ENCODE measurements at regions not wholly inside any gene's neighbourhood (a gene's known extent, or its start where the extent isn't known, plus 50 kb on each side); places are given as distances from the start of the nearest gene placed in this dataset.

DNA sequence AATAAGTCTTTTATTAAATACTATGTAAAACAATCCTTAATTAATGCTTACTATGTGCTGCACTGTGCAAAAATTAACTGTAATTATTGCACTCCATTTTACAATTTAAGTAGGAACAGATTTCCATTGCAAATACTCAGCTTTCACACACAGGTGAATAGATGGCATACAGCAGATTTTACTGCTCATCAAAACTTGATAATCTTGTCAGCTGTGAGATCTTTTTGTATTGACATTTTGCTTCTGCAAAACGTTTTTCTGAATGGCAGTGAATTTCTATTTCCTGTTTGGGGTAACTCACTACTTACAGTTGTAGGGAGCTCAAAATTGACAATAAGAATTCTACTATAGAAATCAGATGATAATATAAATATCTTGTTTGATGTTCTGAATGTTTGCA, 220.0 kb upstream of the MAGI2 start:
- Histone ChIP-seq H3K36me3 (no peaks in the 10 kb centered on the region), H3K4me1 (no peaks in the 10 kb centered on the region), H3K27me3 (no peaks in the 10 kb centered on the region), H3K4me3 (no peak overlapping the region), H3K27ac (no peak overlapping the region), H3K9me3 (no peaks in the 10 kb centered on the region)
- DNase-seq: no peak
- TF ChIP-seq, protein P1, sequence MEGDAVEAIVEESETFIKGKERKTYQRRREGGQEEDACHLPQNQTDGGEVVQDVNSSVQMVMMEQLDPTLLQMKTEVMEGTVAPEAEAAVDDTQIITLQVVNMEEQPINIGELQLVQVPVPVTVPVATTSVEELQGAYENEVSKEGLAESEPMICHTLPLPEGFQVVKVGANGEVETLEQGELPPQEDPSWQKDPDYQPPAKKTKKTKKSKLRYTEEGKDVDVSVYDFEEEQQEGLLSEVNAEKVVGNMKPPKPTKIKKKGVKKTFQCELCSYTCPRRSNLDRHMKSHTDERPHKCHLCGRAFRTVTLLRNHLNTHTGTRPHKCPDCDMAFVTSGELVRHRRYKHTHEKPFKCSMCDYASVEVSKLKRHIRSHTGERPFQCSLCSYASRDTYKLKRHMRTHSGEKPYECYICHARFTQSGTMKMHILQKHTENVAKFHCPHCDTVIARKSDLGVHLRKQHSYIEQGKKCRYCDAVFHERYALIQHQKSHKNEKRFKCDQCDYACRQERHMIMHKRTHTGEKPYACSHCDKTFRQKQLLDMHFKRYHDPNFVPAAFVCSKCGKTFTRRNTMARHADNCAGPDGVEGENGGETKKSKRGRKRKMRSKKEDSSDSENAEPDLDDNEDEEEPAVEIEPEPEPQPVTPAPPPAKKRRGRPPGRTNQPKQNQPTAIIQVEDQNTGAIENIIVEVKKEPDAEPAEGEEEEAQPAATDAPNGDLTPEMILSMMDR (IDR thresholded peaks at IDR 0.05): no peak
- intact Hi-C loops (cut with DNase I; ENCODE audit: low total_unique reads): no loop called here

DNA sequence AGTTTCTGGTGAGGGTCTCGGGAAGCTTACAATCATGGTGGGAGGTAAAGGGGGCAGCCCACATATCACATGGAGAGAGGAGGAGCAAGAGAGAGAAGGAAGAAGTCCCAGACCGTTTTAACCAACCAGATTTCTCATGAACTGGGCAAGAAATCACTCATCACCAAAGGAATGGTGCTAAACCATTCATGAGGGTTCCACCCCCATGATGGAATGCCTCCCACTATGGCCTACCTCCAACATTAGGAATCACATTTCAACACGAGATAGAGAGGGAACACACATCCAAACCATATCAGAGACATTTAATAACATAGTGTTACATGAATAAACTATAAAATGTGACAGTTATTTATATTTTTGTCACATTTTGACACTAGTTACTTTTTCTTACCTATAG, 214.8 kb upstream of the MAGI2 start:
- TF ChIP-seq, protein P1 (IDR thresholded peaks at IDR 0.05): no peak
- H3K36me3 ChIP-seq: no peaks in the 10 kb centered on the region
- no peak for DNase-seq
- no peaks in the 10 kb centered on the region for H3K4me1 ChIP-seq
- H3K9me3 ChIP-seq: no peaks in the 10 kb centered on the region
- intact Hi-C loops (cut with DNase I; ENCODE audit: low total_unique reads): no loop called here
- no peak overlapping the region for H3K4me3 ChIP-seq
- H3K27ac ChIP-seq: no peak overlapping the region
- no peaks in the 10 kb centered on the region for H3K27me3 ChIP-seq

DNA sequence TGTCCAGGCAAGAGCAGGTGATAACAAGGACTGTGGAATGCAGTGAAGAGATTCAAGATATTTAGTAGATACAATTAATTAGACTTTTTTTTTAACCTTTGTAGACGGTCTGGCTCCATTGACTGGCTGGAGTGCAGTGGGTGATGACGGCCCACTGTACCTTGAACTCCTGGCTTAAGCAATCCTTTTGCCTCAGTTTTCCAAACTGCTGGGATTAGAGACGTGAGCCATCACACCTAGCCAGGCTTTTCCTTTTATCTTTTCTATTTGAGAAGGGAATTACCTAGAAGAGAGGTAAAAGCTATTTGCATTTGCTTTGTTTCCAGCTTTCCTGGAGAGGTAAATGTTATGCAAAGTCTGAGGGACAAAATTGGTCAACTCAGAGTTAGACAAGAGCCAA, 213.0 kb upstream of the MAGI2 start:
- intact Hi-C loops (cut with DNase I; ENCODE audit: low total_unique reads): no loop called here
- no peak overlapping the region for H3K27ac ChIP-seq
- H3K36me3 ChIP-seq: no peaks in the 10 kb centered on the region
- H3K4me3 ChIP-seq: no peak overlapping the region
- no peaks in the 10 kb centered on the region for H3K9me3 ChIP-seq
- DNase-seq: no peak
- no peaks in the 10 kb centered on the region for H3K4me1 ChIP-seq
- H3K27me3 ChIP-seq: no peaks in the 10 kb centered on the region
- TF ChIP-seq, protein P1 (IDR thresholded peaks at IDR 0.05): no peak

DNA sequence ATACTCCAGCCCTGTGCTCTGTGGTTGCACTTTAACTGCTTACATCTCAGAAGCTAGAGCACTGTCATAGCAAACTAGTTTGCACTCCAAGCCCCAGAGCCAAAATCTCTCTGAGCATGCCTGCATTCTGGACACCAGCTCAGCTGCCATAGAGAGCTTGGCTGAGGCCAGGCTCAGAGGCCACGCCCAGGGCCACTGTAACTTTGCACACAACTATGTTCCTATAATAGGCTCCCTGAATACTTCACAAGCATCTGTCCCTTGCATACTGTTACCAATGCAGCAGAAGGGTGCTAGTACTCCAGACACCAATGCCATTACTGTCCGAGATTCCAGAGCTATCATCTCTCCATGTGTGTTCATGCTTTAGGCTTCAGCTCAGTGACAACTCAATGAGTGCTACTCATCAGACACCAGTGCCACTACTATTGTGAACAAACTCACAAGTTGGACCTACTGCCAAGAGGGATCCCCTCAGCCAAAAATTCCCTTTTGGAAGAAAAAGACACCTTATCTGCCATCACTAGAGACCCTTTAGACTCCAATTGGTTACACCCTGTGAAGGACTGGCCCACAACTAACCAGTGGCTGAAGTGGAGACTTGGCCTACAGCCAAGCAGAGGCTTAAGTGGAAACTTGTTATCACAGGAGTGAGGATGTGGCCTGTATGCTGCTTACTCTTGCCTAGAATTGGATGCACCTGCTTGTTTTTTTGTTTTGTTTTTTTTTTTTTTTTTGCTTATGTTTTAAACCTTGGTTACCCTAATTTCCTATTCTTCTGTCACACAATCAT, 211.6 kb upstream of the MAGI2 start:
- no peak for DNase-seq
- intact Hi-C loops (cut with DNase I; ENCODE audit: low total_unique reads): no loop called here
- Histone ChIP-seq H3K36me3 (no peaks in the 10 kb centered on the region), H3K4me1 (no peaks in the 10 kb centered on the region), H3K27ac (no peak overlapping the region), H3K4me3 (no peak overlapping the region), H3K9me3 (no peaks in the 10 kb centered on the region), H3K27me3 (no peaks in the 10 kb centered on the region)
- TF ChIP-seq, protein P1 (IDR thresholded peaks at IDR 0.05): no peak

DNA sequence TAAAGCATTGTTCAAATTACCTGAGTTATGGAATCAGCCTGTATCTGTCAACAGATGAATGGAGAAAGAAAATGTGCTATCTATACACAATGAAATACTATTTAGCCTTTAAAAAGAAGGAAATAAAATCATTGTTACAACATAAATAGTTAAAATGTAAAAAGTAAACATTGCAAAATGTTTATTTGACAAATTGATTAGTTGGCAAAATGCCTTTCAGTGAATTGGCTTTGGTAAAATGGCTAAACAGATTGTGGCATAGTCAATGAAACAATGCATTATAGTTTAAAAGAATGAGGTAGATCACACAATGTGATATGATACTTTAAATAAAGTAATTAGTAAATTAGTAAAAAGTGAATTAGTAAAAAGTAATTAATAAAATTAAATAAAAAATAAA, 204.8 kb upstream of the MAGI2 start:
- Histone ChIP-seq H3K4me3 (no peak overlapping the region), H3K9me3 (no peaks in the 10 kb centered on the region), H3K4me1 (no peaks in the 10 kb centered on the region), H3K27ac (no peak overlapping the region), H3K36me3 (no peaks in the 10 kb centered on the region), H3K27me3 (no peaks in the 10 kb centered on the region)
- TF ChIP-seq, protein P1 (IDR thresholded peaks at IDR 0.05): no peak
- intact Hi-C loops (cut with DNase I; ENCODE audit: low total_unique reads): no loop called here
- DNase-seq: no peak

Measured in tibial artery (tissue), 4 donors.